ENCODE measurements at regions not wholly inside any gene's neighbourhood (a gene's known extent, or its start where the extent isn't known, plus 50 kb on each side); places are given as distances from the start of the nearest gene placed in this dataset.

DNA sequence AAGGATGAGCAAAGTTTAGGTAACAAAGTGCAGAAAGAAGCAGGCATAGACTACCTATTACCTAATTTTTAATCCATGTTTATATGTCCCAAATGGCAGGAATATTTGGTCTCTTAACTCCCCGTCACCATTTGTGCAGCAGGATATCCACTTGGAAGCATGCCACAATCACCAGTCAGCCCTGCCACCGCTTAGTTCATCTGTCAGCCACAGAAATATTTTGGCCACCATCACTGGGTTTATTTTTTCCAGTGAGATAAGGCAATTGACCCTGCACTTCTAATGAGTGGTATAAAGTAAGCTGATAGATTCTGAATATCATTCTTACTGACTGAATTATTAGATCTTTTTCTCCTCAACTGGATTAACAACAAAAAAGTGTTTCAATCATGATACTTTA is 152.9 kb upstream of the SOX2 start:
- TF ChIP-seq, protein P1, sequence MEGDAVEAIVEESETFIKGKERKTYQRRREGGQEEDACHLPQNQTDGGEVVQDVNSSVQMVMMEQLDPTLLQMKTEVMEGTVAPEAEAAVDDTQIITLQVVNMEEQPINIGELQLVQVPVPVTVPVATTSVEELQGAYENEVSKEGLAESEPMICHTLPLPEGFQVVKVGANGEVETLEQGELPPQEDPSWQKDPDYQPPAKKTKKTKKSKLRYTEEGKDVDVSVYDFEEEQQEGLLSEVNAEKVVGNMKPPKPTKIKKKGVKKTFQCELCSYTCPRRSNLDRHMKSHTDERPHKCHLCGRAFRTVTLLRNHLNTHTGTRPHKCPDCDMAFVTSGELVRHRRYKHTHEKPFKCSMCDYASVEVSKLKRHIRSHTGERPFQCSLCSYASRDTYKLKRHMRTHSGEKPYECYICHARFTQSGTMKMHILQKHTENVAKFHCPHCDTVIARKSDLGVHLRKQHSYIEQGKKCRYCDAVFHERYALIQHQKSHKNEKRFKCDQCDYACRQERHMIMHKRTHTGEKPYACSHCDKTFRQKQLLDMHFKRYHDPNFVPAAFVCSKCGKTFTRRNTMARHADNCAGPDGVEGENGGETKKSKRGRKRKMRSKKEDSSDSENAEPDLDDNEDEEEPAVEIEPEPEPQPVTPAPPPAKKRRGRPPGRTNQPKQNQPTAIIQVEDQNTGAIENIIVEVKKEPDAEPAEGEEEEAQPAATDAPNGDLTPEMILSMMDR (IDR thresholded peaks at IDR 0.05), result no peak
- TF ChIP-seq POLR2A (IDR thresholded peaks at IDR 0.05), result no peak
- Histone ChIP-seq H3K9me3 (replicated peaks in 1 of 3) (no peaks in the 10 kb centered on the region), H3K36me3 (replicated peaks in 1 of 2) (no peaks in the 10 kb centered on the region), H3K27me3 (no peaks in the 10 kb centered on the region), H3K4me1 (replicated peaks in 1 of 2) (no peaks in the 10 kb centered on the region), H3K27ac (no peak overlapping the region), H3K4me3 (no peak overlapping the region)
- intact Hi-C loops (cut with DNase I), result no loop called here
- 40 to 50% (median 42%) methylated on average over 2 of the region's 2 CpGs for WGBS, 4 donors
- no peak for DNase-seq

DNA sequence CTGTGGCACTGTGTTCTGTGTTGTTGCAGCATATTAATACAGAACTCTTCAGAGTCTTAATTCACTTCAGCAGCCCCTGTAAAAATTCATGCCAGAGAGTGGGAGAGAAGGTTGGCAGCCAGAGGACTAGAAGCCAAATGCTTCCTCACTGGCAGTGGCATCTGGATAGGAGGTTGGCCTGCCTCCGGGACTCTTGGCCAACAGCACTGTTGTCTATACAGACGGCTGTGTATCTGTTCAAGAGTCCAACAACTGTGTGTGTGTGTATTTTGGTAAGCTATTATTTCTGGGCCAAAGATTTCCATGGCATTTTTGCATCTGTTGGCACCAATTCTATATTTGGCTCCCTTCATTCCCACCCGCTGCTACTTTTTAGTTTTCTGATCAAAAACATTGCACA is 156.0 kb upstream of the SOX2 start:
- no peaks in the 10 kb centered on the region for H3K9me3 ChIP-seq (replicated peaks in 1 of 3)
- no peaks in the 10 kb centered on the region for H3K27me3 ChIP-seq
- H3K27ac ChIP-seq, result no peak overlapping the region
- no peaks in the 10 kb centered on the region for H3K36me3 ChIP-seq (replicated peaks in 1 of 2)
- TF ChIP-seq, protein P1 (IDR thresholded peaks at IDR 0.05), result no peak
- no peak for TF ChIP-seq POLR2A (IDR thresholded peaks at IDR 0.05)
- H3K4me3 ChIP-seq, result no peak overlapping the region
- no peak for DNase-seq
- 73 to 86% (median 77%) methylated on average over 3 of the region's 3 CpGs for WGBS, 4 donors
- H3K4me1 ChIP-seq (replicated peaks in 1 of 2), result no peaks in the 10 kb centered on the region
- intact Hi-C loops (cut with DNase I), result no loop called here

DNA sequence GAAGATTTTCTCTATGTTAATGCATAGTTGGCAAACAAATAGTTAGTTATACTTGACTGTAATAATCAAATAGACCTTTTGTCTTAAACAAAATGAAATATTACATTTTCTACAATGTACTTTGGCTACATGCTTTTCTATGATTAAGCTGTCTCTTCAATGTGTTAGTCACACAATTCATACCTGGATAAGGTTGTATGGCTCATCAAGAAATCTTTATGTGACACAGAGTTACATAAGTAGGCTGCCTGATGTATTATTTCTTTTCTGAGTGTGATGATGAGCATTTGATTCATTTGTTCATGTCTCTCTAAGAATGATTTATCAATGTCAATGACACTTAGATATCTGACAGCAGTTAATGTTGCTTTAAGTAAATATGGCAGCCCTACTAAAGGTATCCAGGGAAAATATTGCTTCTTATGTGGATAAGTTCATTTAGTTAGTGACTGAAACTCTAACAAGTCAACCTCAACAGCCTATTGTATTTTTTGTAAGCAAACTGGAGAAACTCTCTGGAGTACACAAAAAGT is 157.4 kb upstream of the SOX2 start:
- intact Hi-C loops (cut with DNase I), result no loop called here
- no peaks in the 10 kb centered on the region for H3K27me3 ChIP-seq
- H3K9me3 ChIP-seq (replicated peaks in 1 of 3), result no peaks in the 10 kb centered on the region
- no peaks in the 10 kb centered on the region for H3K36me3 ChIP-seq (replicated peaks in 1 of 2)
- TF ChIP-seq, protein P1 (IDR thresholded peaks at IDR 0.05), result no peak
- TF ChIP-seq POLR2A (IDR thresholded peaks at IDR 0.05), result no peak
- no peak overlapping the region for H3K4me3 ChIP-seq
- no peaks in the 10 kb centered on the region for H3K4me1 ChIP-seq (replicated peaks in 1 of 2)
- no peak for DNase-seq
- no peak overlapping the region for H3K27ac ChIP-seq

DNA sequence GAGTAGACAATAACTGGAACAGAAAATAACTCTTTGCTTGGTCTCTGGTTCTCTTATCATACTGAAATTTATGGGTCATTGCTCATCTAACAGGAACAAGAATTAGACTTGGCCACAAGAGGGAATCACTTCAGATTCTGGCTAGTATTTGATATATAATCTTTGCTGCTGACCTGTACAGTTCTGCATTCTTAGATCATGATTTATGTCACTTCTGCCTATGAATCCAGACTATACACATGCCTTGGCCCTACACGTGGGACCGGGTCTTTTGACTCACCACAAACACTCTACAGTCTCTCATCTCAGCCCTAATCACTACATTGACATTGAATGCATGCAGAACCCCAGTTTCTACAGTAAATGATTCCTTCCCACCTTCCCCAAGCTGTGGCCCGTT is 162.5 kb upstream of the SOX2 start:
- intact Hi-C loops (cut with DNase I), result no loop called here
- Histone ChIP-seq H3K36me3 (replicated peaks in 1 of 2) (no peaks in the 10 kb centered on the region), H3K9me3 (replicated peaks in 1 of 3) (no peaks in the 10 kb centered on the region), H3K27me3 (no peaks in the 10 kb centered on the region), H3K27ac (no peak overlapping the region), H3K4me1 (replicated peaks in 1 of 2) (no peaks in the 10 kb centered on the region), H3K4me3 (no peak overlapping the region)
- DNase-seq, result no peak
- TF ChIP-seq POLR2A (IDR thresholded peaks at IDR 0.05), result no peak
- TF ChIP-seq, protein P1 (IDR thresholded peaks at IDR 0.05), result no peak
- 41 to 56% (median 46%) methylated on average over 3 of the region's 3 CpGs for WGBS, 4 donors

Measured in adrenal gland (tissue), 9 donors.